Uterus (tissue), 2 donors: ENCODE measurements at regions not wholly inside any gene's neighbourhood (a gene's known extent, or its start where the extent isn't known, plus 50 kb on each side); places are given as distances from the start of the nearest gene placed in this dataset.

Experiments used
- POLR2A ChIP-seq, 2 donors: fragments of 450-650 bp; IDR thresholded peaks; one replicate each; pipeline ENCODE4 v1.6.1; 2016; ENCODE audit warnings: antibody characterized with exemption in 2 of 2, mild to moderate bottlenecking in 1 of 2, moderate library complexity in 1 of 2
- TF ChIP-seq, protein P1 (sequence below), 4 experiments: fragments of 200-600 bp in 2 of 4; fragments of 450-650 bp in 2 of 4; sonication (generic) in 2 of 4; IDR thresholded peaks; one replicate each; pipeline ENCODE4 v1.5.1; 2016 to 2019; ENCODE audit warnings: antibody characterized with exemption in 4 of 4, mild to moderate bottlenecking in 2 of 4, moderate library complexity in 1 of 4

DNA sequence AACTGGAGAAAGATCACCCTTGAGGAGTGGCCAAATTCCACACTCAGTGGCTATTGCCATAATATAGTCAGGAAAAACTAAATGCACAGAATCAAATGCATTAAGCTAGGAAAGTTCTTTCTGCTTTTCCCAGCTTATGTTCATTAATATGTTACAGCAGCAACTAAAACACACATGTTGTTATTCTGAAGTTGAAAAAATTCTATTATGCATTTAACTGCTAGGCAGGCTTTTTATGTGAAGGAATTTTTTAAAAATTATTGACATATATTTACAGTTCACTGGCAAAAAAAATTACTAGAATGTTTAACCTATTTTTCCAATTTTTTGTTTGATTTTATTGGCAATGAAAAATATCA lies 135.2 kb upstream of the IL12A start:
- TF ChIP-seq, protein P1, sequence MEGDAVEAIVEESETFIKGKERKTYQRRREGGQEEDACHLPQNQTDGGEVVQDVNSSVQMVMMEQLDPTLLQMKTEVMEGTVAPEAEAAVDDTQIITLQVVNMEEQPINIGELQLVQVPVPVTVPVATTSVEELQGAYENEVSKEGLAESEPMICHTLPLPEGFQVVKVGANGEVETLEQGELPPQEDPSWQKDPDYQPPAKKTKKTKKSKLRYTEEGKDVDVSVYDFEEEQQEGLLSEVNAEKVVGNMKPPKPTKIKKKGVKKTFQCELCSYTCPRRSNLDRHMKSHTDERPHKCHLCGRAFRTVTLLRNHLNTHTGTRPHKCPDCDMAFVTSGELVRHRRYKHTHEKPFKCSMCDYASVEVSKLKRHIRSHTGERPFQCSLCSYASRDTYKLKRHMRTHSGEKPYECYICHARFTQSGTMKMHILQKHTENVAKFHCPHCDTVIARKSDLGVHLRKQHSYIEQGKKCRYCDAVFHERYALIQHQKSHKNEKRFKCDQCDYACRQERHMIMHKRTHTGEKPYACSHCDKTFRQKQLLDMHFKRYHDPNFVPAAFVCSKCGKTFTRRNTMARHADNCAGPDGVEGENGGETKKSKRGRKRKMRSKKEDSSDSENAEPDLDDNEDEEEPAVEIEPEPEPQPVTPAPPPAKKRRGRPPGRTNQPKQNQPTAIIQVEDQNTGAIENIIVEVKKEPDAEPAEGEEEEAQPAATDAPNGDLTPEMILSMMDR (IDR thresholded peaks at IDR 0.05), result no peak
- TF ChIP-seq POLR2A (IDR thresholded peaks at IDR 0.05), result no peak
